ENCODE measurements at regions not wholly inside any gene's neighbourhood (a gene's known extent, or its start where the extent isn't known, plus 50 kb on each side); places are given as distances from the start of the nearest gene placed in this dataset.

GRCh38 chr6:4585682-4586468 is 190.3 kb upstream of the CDYL start:
- DNase-seq = no peak

DNA sequence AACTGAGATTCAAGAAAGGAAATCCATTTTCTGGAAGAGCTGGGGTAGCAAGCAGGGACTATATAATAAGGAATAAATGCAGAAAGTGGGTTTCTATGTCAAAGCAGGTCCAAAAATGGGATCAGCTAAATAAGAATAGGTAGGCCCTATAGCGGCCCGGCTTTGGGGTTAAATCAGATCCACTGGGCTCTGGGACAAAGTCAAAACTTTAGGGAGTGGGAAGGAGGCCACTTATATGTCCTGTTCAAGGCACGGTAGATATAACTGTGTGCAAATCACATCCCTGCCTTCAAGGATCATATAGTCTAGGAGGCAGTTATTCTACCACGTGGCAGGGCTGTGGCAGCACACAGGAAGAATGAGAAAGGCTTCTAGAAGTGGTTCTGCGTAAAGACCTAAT is 191.4 kb upstream of the CDYL start:
- no peak for DNase-seq

- no peak for DNase-seq
These were observed 193.4 kb upstream of the CDYL start for GRCh38 chr6:4582506-4583417.

GRCh38 chr6:4581468-4582385 is 194.5 kb upstream of the CDYL start:
- DNase-seq = no peak

DNA sequence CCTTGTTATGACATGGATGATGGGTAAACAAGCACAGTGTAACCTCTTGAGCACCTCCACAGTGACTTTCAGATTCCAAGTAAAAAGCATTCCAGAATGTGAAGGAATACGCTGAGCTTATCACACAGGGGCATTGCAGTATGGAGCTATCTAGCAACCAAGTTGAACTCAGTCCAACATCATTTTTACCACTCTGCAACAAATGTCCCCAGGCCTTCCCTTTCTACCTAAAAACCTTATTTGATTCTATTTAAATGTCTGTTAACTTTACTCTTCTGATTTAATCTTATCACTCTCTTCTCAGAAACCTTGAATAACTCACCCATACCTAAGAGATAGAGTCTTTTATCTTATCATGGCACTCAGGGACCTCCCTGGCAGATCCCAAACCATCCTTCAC is 195.8 kb upstream of the CDYL start:
- DNase-seq = no peak

DNA sequence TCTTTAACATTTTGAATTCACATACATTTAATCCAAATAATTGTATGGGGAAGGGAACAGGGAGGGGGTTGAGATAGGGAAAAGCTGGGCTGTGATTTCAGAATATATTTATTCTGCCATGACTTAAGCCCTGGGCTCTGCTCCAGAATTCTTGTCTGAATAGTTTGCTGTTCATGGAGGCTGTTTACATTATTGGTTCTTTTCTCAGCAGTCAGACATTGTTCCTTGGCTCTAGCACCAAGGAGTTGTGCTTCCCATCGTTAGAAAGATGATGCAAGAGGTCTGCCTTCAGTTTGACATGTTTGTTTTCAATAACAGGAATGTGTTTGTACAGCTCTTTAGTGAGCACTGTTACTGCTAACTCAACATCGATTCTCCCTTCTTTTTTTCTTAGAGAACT is 198.8 kb upstream of the CDYL start:
- DNase-seq = no peak

- no peak for DNase-seq
These were observed 200.5 kb upstream of the CDYL start for GRCh38 chr6:4575714-4576113.

DNA sequence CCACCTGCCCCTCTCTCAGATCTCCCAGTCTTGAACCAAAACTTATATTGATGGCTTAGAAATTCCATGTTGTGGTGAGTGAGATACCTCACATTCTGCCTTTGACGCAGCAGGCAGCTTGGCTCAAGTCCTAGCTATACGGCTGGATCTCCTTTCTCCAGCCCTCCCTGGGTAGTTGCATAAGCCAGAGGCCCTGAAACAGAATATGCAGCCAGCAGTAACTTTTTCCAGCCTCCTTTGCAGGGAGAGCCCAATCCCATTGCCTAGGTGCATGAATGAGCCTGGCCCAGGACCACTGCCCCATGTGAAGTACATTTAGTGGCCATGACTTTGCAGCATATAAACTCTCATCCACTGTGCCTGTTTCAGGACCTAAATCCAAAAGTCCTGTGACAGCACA is 202.2 kb upstream of the CDYL start:
- no peak for DNase-seq

DNA sequence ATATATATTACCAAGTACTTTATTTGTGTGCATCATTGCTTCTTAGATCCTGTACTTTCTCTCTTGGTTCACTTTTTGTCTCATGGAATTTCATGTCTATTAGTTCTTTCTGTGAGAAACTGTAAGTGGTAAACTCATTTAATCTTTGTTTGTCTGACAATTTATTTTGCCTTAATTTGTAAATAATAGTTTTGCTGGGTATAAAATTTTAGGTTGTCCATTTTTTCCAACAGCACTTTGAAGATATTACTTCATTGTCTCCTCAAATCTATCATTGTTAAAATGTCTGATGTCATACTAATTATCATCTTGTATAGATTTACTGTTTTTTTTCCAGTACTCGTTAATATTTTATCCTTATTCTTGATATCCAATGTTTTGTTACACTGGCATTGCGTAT is 205.2 kb upstream of the CDYL start:
- DNase-seq = no peak

DNA sequence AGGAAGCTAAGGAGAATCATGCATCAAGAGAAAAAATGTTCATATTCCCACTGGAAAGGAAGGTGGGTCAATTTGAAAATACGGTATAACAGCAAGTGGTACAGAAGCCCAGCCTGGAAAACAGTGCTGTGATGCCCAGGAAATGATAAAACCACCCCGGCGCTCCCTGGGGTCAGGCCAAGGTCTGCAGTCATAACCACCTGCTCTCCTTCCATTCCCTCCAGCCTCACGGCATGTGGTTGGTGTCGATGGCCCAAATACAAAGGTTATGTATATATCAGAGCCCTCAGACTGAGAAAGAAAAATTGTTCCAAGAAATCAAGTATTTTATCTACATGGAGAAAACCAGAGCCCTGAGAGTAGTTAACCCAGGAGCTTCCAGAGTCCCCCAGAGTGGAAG is 208.1 kb upstream of the CDYL start:
- DNase-seq = no peak

DNA sequence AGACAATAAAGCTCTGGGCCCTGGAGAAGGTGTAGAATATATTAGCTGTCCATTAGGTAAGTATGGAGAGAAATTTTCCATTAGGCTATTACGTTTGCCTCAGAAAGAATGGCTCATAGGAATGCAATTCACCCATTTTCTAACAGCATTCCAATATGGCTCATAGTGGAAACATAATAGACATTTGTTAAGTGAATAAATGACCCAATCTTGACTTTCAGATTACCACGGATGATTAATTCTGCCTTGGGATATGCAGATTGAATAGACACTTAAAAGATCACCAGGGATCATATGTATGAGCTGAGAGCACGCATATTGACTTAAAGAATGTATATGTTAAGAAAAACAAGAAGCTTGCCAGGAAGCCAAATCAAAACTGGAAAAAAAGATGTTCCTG is 209.1 kb upstream of the CDYL start:
- DNase-seq = no peak

GRCh38 chr6:4565301-4566250 is 210.6 kb upstream of the CDYL start:
- no peak for DNase-seq

DNA sequence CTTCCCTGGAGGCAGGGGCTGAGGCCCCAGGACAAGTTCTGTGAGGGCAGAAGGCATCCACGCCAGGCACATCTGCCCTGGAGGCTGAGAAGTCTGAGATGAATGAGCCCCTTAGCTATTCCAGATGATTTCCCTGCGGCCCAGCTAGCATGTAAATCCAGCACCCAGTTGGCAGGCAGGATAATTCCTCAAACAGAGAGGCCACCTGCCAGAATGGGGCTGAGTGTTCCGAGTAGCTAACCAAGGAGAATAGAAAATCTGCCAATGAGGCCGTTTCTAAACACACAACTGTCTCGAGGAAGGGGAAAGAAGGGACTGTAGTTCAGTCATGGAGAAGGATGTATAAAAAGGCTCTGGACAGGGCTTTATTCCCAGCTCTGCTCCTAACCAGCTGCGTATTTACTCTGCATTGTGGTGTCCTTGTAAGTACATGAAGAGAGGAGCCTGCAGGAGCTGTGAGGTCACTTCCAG is 211.4 kb upstream of the CDYL start:
- DNase-seq = no peak

DNA sequence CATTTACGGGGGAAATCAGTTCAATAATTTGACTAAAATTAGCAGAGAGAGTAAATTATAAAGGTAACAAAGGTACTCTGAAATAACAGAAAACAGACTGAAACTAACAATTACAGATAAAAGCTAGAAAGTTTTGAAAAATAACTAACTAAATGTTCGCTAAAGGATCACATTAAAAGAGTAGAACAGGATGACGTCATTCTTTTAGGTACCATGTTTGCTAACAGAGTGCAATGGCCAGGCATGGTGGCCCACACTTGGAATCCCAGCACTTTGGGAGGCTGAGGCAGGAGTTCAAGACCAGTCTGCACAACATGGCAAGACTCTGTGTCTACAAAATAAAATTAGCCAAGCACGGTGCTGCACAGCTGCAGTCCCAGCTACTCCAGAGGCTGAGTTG is 212.3 kb upstream of the CDYL start:
- no peak for DNase-seq

DNA sequence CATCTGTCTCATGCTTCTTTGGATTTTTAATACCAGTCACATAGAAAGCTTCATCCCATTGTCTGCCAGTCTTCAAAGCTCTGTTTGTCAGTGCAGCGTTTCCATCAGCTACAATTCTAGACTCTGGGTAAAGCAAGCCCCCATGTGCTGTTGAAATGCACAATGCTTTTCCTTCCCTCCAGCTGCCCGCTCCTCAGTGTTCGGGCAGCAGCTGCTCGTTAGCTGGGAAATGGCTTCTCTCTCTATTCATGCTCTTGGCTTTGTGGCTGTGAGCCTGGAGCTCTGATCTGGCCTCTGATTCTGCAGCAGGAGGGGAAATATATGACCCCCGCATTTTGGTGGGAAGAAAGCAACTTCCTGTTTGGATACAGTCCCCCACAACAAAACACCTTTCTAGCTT is 213.0 kb upstream of the CDYL start:
- no peak for DNase-seq

DNA sequence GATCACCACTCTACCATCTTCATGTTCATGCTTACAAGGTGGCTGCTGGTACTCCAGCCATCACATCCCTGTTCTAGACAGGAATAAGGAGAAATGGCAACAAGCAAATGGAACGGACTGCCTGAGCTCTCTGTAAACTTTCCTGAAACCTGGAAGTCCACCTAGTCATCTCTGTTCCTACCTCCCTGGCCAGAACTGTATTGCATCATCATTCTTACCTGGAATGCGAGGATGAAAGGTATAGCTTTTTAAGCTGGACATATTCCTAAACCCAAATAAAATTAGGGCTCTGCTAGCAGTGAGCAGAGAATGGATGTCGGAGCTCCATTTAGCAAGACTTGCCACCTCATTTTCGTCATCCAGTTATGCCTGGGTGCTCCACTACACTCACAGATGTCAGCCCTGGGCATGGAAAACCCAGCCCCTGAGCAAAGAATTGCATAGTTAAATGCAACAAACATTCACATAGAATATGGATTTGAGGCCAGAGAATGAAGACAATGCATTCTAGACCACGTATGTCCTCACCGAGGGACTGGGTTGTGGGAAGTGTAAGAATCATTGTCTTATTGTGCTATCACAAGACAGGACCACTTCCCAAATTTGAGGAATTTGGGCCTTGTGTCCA is 214.3 kb upstream of the CDYL start:
- no peak for DNase-seq

DNA sequence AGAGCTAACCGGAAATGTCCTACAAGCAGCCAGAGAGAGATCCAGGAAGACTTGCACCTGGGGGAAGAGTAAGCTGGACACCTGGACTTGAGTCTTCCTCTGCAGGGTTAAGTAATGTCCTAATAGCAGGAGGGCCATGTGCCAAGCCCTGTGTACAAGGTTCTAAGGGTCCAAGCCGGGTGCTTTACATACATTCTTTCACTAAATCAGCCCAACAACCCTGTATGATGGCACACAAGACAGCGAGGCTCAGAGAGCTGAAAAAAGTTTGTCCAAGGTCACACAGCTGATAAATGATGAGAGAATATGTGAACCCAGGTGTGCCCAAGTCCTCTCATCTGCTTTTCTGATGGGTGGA is 215.1 kb upstream of the CDYL start:
- no peak for DNase-seq

GRCh38 chr6:4560221-4561077 is 215.8 kb upstream of the CDYL start:
- no peak for DNase-seq

- DNase-seq = no peak
These were observed 216.8 kb upstream of the CDYL start for GRCh38 chr6:4559281-4559875.

GRCh38 chr6:4554645-4555044 is 221.6 kb upstream of the CDYL start:
- DNase-seq = no peak

Data from CD4-positive, alpha-beta T cell treated with Interleukin-12 subunit alpha and Interleukin-12 subunit beta, for 1 hour (primary cell).